Inflammatory macrophage treated with lipopolysaccharide for 4 hours (primary cell): ENCODE measurements at regions not wholly inside any gene's neighbourhood (a gene's known extent, or its start where the extent isn't known, plus 50 kb on each side); places are given as distances from the start of the nearest gene placed in this dataset.

ENCODE experiments used
- DNase-seq: peaks from one replicate; pipeline ENCODE4 v3.0.0-alpha.2; 2020

- no peak for DNase-seq
Measured at GRCh38 chr13:53206455-53206854, 177.8 kb downstream of the OLFM4 start.

GRCh38 chr13:53207556-53207955 is 178.9 kb downstream of the OLFM4 start:
- no peak for DNase-seq

DNA sequence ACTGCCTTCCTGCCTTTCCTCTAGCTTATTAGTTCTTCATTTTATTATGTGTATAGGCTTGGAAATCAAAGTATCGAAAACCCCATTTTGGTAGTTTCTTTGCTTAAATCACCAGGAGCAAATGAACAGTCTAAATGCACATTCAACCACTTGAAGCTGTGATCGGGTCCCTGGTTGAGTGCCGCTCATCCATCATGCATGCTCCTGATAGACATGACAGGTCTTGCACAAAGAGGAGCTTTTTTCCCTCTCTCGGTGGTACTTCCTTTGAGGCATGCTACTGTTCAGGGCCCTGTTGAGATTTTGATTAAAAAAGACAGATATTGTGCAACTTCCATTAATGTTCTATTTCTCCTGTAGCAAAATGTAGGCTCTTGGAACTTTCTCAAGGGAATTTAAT is 185.8 kb downstream of the OLFM4 start:
- no peak for DNase-seq

- no peak for DNase-seq
Measured at GRCh38 chr13:53215563-53215962, 186.9 kb downstream of the OLFM4 start.

- DNase-seq, result no peak
Measured at GRCh38 chr13:53216773-53217172, 188.2 kb downstream of the OLFM4 start.

DNA sequence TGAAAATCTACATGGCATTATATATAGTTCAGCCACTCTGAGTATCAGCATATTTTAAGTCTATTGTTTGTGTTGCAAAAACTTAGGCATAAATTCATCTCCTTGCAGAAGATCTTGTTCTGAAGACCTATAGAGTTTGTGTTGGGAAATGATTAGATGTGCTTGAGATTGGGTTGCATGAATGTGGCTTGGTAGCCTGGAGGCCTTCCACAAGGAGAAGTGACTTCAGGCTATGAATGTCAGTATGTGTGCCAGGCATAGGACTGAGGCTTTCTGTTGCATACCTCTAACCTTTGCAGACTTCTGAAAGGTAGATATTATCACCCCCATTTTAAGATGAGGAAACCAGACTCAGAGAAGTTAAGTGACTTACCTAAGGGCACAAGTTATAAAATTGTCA is 188.6 kb downstream of the OLFM4 start:
- no peak for DNase-seq

DNA sequence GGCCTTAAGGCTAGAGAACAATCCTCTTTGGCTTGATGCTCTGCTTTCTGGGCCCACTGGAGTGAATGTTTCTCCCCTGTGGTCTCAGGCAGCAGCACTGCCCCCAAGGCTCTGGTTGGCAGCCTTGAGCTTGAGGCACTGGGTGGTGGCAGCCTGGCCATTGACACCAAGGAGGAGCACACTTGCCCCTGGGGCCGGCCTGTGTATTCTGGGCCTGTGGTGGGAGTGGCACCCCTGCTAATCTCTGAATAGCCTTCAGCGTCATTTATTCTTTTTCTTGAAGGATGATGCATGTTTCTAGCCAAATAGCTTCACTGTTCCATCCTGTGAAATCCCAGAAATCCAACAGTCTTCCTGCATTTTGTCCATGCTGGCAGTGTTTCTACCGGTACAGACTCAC is 191.4 kb downstream of the OLFM4 start:
- no peak for DNase-seq

DNA sequence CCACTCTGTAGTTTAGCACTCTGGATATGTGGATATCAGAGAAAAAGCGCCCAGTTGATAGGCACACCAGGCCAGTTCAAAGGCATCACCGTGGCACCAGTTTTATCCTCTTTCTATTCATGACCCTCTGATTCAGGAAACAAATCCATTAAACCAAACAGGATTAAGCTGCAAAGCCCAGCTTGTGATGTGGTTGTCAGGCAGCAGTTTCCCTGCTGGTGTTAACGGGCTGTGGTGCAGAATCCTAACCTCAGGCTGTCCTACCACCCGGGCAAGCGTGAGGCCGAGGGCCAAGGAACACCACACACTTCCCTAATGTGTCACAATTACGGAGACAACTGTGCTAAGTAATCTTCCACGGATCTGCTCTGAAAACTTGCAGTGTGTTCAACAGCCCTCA is 209.1 kb downstream of the OLFM4 start:
- no peak for DNase-seq

DNA sequence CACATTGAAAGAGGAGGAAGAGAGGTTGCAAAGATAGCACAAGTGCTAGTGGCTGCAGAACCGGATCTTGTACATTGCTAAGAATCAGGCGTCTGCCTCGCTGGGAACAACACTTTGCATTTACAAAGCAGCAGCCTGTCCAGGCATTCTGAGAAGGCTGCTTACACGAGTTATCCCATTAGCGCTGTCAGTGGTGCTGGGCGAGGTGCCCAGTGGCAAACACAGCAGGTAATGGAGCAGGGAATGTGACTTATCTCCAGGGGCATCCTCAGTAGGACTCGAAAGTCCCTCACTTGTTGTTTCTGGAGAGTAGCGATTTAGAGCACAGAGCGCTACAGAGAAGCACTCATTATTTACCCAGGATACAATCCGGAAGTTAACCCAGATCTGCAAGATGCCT is 209.6 kb downstream of the OLFM4 start:
- DNase-seq, result no peak

GRCh38 chr13:53240401-53241025 is 211.9 kb downstream of the OLFM4 start:
- DNase-seq, result no peak

GRCh38 chr13:53241891-53242348 is 213.3 kb downstream of the OLFM4 start:
- DNase-seq, result no peak

GRCh38 chr13:53249236-53249635 is 220.6 kb downstream of the OLFM4 start:
- no peak for DNase-seq

DNA sequence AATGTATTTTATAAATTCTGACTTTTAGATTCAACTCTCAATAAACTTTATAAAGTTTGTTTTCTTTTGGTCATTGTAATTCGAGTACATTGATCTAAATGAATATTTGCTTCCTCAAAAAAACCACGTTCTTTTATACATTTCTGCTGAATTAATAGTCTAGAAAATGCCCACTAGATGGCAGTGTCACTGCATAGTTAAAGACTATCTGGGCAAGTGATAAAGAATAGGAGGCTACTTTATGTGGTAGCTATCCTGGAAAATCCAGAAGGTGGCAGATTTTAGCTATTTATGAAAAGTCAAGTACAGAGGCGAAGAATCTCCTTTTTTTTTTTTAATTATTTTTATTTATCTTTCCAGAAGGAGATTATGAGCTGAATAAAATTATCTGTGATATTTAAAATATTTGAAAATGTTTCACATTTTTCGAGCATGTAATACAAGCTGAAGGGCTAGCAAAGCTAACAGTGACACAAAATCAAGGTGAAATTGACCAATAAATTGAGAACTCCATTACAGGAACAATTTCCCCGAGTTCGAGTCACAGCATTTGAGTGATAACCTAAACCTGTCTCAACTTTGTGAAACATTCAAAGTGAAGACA is 221.8 kb downstream of the OLFM4 start:
- peak; percentile 72 for DNase-seq

DNA sequence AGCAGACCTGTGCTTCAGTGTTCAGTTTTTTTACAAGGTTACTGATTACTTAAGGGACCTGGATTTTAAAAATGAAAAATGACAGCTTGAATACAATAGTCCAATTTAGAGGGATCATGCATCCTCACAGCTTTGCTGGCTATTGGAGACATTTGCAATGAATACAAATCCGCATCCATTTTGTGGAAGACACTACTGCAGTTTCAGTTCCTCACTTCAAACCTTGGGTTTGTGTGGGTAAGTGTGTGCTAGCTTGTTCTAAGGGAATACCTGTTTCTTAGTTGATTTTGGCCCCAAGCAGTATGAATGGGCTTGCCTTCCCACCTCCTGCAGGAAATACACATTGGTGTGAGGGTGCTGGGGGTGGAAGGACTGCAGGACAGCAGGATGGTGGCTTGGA is 222.4 kb downstream of the OLFM4 start:
- no peak for DNase-seq

GRCh38 chr13:53254500-53254899 is 225.9 kb downstream of the OLFM4 start:
- no peak for DNase-seq

DNA sequence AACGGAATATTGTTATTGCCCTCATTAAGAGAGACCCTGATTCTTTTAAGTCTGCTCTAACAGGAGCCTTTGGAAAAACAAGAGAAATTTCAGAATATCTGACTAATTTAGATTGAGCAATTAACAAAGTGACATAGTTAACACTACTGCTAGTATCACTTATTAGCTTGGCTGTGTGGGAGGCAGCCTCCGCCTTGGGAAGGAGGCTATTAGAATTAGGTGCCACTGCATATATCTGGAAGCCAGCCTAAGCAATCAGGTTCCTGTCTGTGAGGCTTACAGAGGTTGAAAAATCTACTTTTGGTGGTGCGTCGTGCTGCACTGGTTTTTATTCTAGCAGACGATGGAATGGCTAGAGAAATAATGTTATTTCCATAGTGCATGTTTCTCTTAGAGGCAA is 227.2 kb downstream of the OLFM4 start:
- DNase-seq, result no peak

DNA sequence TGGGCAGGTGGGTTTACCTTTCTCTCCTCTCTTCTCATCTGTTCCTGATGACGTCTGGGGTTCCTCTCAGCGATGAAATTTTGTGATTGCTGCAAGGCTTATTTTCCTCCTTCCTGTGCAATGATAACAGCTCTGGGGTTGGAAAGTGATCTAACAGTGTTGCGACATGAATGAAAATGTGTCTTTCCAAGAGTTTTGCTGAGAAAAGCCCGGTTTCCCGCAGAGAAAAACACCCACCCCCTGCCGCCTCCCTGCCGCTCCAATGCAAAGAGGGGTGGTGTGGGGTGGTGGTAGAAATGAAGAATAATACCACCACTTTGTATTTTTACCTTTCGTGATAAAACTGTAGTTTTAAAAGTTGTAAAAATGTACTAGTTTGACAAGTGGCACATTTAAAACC is 232.0 kb downstream of the OLFM4 start:
- no peak for DNase-seq

DNA sequence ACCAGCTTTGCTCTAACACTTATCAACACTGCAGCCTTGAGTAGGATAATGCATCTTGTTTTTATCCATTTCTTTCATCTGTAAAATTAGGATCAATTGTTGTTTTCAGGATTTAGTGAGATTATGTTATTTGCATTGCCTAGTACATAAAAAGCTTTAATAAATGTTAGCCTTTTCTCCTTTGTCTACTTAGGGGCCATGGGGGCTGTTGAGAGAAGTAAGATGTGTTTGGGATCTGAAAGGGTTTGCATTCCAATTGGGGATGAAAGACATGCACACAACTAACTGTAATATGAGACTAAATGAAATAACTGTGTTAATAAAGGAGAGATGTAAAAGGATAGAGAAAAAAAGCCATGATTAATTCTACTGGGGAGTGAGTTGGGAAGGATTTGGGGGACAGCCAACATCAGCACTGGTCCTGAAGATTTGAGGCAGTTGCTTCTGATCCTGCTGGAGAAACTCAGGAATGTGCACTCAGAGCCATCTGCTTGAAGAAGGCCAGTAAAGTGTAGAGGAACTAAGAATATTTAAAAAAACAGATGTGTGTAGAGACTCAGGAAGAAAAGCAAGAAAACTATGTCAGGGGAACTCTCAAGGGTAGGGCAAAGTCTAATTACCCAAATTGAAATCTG is 236.3 kb downstream of the OLFM4 start:
- DNase-seq, result no peak

DNA sequence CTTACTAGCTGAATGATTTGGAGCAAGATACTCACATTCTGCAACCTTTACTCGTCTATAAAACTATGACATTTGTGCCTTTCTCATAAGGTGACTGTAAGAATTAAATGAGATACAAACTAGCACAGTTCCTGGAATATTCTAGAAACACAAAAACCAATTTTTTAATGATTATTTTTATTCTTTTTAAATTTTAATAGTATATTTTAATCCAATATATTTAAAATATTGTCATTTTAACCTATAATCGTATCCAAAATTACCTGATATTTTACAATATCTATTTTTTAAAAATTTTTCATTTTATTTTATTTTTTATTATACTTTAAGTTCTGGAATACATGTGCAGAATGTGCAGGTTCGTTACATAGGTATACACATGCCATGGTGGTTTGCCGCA is 238.1 kb downstream of the OLFM4 start:
- no peak for DNase-seq

- DNase-seq, result no peak
Measured at GRCh38 chr13:53269634-53270033, 241.0 kb downstream of the OLFM4 start.

DNA sequence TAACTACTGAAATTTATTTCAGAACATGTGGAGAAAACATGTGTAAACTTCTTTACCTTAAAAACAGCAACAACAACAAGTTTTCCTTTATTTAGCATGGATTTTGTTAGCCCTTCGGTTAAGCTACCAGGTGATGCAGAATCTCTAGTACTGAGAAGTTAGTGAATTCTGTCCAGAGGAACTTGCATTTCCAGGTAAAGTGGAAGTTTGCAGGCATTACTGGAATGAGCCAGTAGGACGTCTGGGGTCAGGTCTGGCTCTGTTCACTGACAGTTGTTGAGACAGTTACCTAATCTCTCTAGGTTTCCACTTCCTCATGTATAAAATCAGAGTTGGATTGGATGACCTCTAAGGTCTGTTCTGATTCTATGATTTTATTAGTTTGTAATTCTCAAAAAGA is 244.3 kb downstream of the OLFM4 start:
- no peak for DNase-seq

DNA sequence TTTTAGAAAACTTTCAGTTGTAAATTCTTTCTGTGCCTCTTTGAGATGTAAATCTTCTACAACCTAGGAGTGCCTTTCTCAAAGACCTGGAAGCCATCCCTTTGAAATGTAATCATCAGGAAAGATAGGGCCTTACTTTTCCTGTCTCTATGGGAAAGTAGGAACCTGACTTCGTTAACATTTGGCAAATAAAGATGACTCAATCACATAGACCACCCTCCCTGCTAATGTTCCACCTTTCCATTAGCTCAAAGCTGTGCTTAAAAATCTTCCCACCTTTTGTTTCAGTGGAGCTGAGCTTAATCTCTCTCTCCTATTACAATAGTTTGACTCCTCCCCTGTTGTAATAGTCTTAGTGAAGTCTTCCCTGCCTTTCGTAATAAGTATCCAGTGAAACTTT is 247.7 kb downstream of the OLFM4 start:
- no peak for DNase-seq

DNA sequence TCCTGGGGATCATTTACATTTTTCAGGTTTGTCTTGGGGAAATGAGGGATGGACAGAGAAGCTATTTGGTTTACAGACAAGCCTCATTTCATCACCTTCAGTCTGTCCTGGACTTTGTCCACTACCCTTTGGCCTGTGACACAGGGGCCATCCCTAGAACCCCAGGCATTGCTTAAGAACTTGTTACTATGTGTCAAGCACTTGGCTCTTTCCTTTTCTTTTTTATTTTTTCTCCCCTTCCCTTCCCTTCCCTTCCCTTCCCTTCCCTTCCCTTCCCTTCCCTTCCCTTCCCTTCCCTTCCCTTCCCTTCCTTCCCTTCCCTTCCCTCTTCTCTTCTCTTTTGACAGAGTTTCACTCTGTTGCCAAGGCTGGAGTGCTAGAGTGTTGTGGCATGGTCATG is 253.1 kb downstream of the OLFM4 start:
- no peak for DNase-seq

GRCh38 chr13:53285896-53286430 is 257.4 kb downstream of the OLFM4 start:
- no peak for DNase-seq
